Stimulated activated naive CD8-positive, alpha-beta T cell treated with anti-CD3 and anti-CD28 coated beads, Interleukin-15, Interleukin-2, amounts not matched to agents 100 U/mL and 50 U/mL, for 24 hours (primary cell): ENCODE measurements at regions not wholly inside any gene's neighbourhood (a gene's known extent, or its start where the extent isn't known, plus 50 kb on each side); places are given as distances from the start of the nearest gene placed in this dataset.
"Not testable (repeated sequence)": the region's sequence is repeated elsewhere in the genome, so short reads cannot be mapped to it uniquely, and the experiment has no call there.

Experiments used
- ATAC-seq: fragments of 150-1000 bp; cut with Tn5 transposase; one replicate; pipeline ENCODE4 v1.10.0; 2021
- DNase-seq: peaks from one replicate; pipeline ENCODE4 v3.0.0; 2021

DNA sequence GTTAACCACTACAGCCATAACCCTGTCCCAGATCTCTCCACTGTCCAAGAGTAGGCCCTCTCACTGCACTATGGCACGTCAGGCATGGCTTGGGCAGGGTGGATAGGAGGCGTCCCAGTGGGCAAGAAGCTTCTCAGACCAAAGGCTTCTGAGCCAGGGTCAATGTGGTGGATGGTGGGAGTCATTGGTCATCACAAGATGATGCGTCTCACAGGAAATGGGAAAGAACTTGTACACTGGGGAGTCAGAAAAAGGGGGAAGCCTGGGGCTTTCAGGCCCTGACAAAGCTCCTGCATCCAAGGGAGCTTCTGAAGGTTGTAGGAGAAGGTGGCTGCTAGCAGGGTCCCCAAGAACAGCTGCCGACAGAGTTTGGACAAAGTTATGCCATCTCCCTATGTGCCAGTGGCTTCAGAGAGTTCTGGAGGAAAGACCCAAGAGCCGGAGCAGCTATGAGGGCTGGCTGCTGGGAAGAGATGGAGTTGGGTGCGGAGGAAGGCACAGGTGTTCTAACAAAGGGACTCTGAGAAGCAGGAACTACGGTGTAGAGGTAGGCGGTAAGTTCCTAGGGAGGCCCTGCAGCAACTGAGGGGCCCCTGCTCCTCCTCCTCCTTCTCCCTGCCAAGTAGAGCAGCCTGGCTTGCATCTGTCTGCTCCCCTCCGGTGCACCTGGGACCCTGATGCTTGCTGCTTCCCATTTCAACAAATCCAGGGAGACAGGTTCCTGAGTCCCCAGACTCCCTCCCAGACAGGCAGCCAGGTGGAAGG lies 81.1 kb downstream of the ARL6IP4 start:
- DNase-seq = no peak
- no peak for ATAC-seq

DNA sequence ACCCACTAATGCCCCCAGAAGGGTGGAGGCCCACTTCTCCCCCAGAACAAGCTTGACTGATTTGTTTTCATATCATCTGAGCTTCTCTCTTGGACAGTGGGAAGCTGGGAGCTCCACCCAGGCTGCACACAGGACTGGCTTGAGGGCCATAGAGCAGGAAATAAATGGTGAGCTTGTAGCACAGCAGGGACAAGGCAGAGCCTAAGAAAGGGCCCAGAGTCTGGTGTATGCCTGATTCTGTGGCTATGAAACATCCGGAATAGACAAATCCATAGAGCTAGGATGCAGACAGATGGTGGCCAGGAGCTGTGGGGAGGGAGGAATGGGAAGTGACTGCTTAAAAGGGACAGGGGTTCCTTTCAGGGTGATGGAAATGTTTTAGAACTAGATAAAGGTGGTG lies 79.0 kb downstream of the ARL6IP4 start:
- no peak for DNase-seq
- ATAC-seq = no peak

DNA sequence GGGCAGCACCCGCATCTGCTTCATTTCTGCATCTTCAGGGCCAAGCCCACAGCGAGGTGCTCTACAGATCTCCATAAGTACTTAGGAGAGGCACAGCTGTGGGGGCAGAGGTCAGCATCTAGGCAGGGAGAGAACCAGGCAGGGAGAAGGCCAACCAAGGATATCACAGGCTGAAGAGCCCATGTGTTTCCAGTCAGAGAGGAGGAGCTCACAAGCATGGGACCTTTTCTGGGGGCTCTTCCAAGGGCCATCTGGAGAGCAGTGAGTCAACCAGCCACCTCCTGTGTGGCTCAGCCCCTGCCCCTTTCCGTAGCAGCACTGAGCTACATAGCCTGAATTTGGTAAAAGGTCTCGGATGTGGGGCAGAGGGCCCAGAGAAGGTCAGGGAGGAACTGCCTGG lies 78.5 kb downstream of the ARL6IP4 start:
- no peak for ATAC-seq
- no peak for DNase-seq

DNA sequence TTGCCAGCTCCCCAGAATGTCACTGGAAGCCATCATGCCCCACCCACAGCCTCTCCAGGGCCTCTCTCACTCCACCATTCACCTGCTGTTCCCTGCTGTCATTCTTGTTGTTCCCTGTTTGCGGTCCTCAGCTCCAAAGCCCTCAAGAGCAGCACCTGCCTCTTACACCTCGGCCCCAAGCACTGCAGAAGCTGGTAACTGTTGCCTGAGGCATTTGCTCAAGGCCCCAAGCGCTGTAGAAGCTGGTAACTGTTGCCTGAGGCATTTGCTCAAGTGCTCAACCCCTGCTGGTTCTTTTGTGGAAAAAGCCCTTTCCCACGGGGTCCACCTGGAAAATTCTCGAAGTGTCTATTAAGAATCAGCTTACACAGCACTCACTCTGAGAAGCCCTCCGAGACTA lies 78.0 kb downstream of the ARL6IP4 start:
- no peak for DNase-seq
- ATAC-seq = no peak

DNA sequence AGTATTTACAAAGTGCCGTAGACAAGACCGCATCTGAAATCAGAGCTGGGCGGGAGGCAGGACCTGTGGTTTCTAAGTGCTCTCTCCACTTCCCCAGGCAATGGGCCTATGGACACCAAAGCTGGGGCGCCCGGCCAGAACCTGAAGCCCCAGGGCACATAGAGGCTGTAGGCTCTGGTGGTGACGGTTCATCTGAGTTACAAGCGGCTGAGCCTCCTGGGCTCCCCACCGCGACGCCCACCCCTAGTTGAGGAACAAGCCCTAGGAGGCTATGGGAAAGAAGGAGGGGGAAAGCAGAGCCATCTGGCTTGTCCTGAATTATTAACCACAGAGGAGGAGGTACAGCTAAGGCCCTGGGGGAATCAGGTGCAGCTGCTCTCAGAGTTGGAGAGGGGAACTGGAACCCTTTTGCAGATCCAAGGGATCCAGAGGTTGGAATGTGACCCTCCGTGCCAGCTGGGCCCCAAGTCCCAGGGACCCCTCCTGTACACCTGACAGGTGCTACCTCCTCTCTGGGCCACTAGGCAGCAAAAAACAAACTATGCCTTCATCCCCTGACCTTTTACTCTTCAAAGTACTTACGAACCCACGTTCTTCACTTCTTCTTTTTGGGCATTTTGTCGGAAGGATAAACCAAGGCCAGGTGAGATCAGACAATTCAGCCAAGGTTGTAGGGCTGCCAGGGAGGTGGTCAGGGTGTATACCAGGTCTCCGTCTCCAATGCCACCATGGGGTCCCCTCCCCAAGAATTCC lies 77.2 kb downstream of the ARL6IP4 start:
- no peak for DNase-seq
- ATAC-seq = no peak

DNA sequence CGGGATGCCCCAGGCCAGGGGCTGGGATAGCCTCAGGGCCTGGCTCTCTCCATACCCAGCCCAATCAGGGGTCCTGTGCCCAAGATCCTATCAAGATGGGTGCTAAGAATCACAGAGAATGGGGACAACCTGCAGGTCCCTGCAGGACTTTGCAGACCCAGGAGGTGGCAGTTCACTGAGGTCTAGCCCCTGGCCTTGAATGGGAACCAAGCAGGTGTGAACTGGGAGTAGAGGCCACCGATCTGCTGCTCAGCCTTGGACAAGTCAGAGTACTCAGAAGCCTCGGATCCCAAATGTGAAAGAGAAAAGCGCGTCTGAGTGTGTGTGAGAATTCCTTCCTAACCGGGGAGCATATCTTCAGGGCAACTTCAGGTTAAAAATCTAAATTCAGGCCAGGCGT lies 76.2 kb downstream of the ARL6IP4 start:
- ATAC-seq = no peak

DNA sequence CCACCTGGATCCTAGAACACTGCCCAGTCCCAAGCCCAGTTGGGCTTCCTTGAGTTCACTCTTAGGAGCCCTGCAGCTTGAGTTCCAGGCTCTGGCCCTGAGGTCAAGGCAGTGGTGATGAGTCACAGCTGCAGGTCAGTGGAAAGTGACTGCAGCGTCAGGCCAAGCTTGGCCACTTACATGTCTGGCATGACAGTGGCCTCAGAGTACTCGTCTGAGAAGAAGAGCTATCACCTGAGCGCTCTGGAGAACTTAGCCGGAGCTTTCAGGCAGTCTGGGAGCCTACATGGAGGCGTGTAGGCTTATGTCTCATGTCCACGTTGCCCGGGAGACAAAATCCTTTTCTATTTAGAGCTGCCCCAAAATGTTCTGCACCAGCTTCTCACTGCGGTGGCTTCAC lies 75.6 kb downstream of the ARL6IP4 start:
- no peak for ATAC-seq

More for the DNA sequence above, 76.2 kb downstream of the ARL6IP4 start:
- no peak for DNase-seq

DNA sequence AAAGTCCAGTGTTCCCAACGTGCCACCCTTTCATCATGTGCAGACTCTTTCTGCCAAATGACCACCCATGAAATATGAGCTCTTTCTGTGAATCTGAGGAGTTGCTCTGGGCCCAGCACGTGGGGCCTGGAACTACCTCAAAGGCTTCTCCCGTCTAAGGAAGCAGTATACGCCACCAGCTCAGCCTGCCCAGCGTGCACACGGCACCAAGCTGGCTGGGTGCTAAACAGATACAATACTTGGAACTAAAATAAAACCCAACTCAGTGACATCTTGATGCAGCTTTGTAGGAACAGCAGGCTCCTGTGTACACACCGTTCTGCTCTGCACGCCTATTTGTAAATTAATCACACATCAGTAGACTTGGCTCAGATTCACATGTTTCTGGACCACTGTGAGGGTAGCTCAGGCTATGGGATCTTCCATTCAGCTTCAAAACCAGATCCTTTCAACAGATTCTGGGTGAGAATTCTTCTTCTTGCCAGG lies 74.8 kb downstream of the ARL6IP4 start:
- ATAC-seq (no peak), DNase-seq (no peak)

More for the DNA sequence above, 75.6 kb downstream of the ARL6IP4 start:
- no peak for DNase-seq

DNA sequence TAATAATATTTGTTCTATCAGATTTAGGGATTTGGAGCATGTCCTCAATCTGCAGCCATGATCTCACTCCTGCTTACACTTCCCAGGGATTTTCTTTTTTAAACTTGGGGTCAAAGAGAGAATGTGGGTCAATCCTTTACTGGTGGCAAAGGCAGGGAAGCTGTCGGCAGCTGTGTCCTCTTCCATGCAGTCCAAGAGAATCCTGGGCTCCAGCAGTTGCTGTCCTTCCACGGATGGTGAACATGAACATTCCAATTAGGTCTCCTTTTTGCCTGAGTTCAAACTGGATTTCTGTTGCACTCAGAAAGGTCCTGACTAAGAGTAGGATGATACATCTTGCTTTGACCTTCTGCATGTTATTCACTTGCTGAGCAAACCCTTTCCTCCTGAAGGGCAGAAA lies 73.9 kb downstream of the ARL6IP4 start:
- ATAC-seq (no peak), DNase-seq (no peak)

DNA sequence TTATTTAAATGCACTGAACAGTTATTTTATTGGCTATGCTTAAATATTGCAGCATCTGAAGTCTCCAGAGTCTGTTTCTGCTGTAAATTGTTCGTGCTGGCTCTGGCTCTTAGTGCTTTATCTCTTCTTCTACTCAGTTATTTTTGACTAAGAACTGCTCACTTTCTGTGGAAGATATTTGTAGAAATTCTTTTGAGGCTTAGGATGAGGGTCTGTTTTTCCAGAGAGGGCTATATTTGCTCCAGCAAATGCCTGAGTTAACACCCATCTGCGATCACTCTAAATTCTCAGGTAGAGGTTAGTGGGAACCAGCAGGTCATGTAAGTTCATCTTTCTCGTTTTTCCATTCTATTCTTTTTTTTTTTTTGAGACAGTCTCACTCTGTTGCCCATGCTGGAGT lies 71.1 kb downstream of the ARL6IP4 start:
- DNase-seq (no peak), ATAC-seq (no peak)

DNA sequence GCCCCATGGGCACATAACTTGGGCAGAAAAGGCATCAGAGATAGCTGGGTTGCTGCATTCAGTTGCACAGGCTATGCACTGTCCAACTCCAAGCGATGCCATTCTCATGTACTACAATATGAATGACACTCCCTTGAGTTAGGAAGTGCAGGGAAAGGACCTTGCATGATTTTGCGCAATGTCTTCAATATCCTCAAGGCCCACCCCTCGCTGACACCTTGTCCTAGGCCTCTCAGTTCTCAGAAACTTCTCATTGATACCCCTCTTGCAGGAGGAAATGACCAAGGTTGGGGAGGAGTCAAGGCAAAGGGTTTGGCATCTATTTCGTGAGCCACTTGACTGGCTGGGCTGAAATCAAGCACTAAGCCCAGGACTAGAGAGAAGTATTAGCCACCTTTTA lies 70.4 kb downstream of the ARL6IP4 start:
- ATAC-seq (no peak), DNase-seq (no peak)

DNA sequence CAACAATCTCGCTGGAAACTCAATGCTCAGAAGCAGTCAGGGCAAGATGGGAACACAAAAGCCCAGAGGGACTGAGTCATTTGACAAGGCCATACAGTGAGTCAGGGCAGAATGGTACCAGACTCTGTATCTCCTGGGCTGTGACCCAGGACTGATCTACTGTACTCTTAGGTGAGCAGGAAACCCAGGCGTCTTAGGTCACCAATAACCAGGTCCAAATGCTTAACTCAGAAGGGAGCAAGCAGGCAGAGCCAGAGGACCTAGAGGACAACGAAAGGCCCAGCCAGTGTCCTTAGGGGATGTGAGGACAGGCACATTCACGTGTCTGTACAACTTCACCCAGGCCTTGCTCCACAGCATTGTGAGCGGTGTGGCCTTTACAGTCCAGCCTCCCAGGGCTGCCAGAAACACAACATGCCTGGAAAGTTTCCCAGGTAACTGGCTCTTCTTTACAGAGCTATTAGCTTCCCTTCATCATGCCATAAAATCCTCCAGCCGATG lies 69.9 kb downstream of the ARL6IP4 start:
- no peak for DNase-seq
- peak; percentile 82 for ATAC-seq

DNA sequence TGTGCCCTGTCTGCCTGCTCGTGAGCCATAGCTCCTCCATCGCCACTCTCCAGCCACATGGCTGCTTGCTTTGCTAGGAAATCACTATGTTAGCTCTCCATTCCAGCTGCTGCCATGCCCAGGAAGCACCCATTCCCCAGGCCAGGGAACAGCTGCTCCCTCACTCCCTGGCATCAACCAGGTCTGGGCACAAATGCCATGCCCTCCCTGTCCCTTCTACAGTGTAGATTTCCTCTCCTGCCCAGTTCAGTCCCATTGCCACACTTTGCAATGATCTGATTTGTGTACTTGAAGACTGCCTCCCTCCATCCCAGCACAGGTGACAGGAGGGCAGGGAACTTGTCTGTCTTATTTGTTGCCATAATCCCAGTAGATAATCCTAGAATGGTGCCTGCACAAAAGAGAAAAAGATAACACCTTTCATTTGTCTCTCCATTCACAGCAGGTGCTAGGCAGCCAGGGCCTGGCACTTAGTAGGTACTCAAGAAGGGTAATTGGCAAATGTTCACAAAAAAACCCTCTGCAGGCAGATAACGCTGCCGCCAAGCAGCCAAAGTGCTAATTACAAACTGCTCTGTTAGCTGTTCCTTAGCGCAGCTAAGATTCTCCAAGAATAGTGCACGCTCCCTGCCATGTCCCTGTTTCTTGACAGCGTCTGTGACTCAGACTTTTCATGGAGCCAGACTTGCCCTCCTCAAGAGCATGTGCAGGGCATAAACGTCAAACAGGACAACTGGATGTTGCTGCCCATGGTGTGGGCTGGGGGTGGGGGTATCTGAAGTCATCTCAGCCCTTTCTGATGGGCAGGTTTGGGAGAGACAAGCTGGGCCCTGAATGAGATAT lies 69.1 kb downstream of the ARL6IP4 start:
- ATAC-seq = no peak
- DNase-seq = no peak

DNA sequence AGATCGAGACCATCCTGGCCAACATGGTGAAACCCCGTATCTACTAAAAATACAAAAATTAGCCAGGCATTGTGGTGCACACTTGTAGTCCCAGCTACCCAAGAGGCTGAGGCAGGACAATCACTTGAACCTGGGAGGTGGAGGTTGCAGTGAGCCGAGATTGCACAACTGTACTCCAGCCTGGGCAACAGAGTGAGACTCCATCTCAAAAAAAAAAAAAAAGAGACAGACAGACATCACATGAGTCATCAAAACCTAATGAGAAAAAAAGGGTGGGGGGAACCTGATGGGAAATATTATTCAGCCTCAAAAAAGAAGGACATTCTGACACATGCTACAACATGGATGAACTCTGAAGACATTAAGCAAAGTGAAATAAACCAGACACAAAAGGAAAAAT lies 67.4 kb downstream of the ARL6IP4 start:
- DNase-seq, ATAC-seq: not testable (repeated sequence)

DNA sequence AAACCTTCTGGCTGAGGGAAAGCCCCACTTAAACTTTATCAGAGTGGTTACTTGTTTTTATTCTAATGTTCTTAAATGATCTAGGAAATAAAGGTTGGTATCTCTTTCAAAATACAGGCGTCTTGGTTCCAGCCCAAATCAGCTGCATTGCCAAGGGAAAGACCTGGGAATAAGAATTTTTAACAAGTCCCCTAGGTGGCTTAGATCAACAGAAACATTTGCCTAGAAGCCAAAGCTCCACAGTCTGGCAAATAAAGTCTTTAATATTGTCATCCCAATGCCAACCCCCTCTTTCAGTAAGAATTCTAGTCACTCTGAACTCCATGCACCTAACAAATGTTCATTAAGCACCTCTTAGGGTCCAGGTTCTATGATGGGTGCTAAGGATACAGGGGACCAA lies 66.8 kb downstream of the ARL6IP4 start:
- no peak for ATAC-seq

DNA sequence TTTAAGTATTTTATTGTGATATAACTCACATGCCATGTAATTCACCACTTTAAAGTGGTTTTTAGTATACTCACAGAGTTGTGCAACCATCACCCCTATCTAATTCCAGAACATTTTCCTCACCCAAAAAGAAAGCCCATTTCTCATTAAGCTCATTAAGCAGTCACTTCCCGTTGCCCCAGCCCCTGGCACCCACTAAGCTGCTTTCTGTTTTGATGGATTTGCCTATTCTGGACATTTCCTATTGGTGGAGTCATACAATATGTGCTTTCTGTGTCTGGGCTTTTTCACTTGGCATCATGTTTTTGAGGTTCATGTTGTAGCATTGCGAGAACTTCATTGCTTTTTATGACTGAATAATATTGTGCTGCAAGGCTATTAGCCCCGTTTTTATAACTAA lies 66.0 kb downstream of the ARL6IP4 start:
- no peak for ATAC-seq
- DNase-seq = no peak

More for the DNA sequence above, 66.8 kb downstream of the ARL6IP4 start:
- DNase-seq = no peak

DNA sequence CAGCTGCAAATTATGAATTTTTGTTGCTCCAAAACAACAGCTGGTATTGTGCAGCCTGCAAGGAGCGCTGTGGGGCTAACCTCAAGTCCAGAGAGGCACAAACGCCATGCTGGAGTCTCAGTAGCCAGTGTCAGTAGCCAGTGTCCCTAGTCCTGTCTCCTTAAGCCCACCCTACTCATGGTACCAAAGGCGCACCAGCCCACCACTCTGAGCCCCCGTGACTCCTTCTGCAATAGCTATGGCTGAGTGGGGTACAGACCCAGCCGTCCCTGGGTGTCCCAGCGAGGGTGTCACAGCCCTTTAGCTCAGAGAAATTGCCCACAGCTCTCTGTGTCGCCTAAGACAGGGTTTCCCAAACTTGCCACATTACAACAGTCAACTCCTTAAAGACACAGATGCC lies 65.2 kb downstream of the ARL6IP4 start:
- ATAC-seq = no peak
- DNase-seq = no peak

DNA sequence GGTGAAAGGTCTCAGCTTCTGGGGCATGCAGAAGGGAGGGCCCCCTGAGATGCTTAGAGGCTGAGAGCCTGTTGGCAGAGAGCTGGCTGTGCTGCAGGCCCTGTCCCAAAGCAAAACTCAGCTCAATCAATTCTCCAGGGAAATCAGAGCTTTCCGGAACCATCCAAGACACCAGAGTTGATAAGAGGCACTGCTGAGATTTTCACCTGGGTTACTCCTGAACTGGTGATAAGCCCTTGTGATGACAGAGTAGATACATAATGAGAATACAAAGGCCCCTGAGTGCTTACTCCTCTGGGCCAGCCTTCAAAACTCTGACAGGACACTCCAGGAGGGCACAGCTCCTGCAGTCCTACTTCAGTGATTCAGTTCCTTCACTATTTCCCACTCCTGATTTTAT lies 63.9 kb downstream of the ARL6IP4 start:
- DNase-seq = no peak

DNA sequence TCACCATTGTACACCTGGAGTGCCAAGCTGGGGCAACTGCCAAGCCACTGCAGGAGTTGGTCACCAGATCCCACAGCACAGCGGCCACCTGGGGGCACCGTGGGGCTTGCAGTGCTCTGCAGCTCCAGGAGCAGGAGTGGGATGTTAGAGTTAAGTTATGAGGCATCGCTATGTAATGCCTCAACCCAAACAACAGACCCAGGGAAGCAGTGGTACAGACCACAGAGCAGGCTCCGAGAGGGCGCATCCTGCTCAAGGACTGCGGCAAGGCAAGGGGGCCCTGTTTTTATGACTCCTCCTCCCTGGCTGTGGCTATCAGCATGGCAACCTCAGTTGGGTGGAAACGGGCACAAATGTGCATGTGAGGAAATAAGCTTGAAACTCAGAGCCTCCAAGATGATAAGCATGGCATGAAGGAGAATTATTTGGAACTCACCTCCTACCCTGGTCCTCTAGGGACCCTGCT lies 63.1 kb downstream of the ARL6IP4 start:
- peak; percentile 99 for ATAC-seq
- DNase-seq = peak; percentile 82

More for the DNA sequence above, 63.9 kb downstream of the ARL6IP4 start:
- no peak for ATAC-seq

DNA sequence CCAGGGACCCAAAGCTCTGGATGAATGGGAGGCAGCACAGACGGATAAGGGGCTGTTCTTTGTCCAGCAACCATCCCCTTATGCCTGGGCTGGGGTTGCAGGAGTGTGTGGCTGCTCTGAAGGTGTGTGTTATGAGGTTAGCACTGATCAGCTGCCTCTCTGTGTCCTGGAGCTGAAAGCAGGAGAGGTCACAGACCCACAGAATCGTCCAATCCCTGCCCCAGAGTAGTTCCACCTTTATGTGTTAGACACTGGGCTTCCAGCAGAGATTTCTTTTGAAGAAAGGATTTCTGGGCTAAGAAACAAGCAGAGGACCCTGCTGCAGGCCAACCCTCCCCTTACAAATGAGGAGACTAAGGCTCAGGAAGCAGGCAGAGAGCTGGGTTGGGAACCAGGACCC lies 62.4 kb downstream of the ARL6IP4 start:
- DNase-seq = no peak
- no peak for ATAC-seq

DNA sequence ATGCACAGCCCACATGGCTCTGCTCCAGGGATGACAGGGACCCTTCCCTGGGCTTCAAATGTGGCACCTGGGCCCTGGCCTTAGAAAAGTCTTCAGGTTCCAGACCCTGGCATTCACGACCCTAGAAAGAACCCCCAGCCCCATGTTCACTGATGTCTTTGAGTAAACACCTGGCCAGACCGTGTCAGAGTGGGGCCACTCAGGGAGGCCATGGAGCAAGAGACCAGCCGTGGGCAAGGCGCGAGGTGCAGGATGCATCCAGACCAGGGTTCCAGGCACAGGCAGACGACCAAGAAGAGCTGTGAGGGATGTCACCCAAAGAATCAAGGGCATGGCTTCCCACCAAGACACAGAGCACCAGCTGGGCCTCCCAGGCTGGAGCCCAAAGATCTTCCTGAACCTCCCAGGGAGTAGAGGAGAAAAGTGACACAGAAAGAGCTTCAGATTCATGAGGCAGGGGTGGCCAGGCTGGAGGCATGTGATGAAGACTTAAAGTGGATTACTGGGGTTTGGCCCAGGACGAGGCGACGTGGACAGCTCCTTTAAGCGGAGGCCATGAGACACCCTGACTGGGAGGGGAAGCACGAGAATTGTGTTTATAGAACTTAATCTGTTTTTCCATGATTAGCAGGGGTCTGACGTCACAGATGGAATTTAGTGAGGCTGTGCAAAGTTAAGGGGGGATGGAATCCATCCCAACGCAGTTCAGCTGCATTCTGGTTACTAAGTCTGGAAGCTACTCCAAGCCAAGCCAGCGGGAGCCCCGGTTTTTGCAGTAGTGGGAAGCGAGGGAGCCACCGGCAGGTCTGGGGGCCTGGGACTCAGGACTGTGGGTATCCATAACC lies 61.6 kb downstream of the ARL6IP4 start:
- DNase-seq (no peak), ATAC-seq (no peak)
